SK-N-SH (cell line): ENCODE measurements at regions not wholly inside any gene's neighbourhood (a gene's known extent, or its start where the extent isn't known, plus 50 kb on each side); places are given as distances from the start of the nearest gene placed in this dataset.

Source experiments
- CTCF ChIA-PET: fragments of 300-600, 350-600 bp; formaldehyde crosslinking; extraction: SDS; loops from one replicate; lab custom pipeline; 2021; lab: Yijun Ruan, JAX
- POLR2A ChIA-PET: fragments of 350-600 bp; sonication (Branson Sonifier 250); formaldehyde crosslinking; extraction: SDS; loops from one replicate; lab custom pipeline; 2020; ENCODE audit warnings: antibody characterized with exemption, inconsistent platforms; lab: Yijun Ruan, JAX
- DNase-seq: peaks from one replicate; pipeline ENCODE4 v3.0.0; 2012
- H2AFZ ChIP-seq: fragments of 200-600 bp; sonication (generic); 2 replicates; pipeline ENCODE4 v1.8.1; 2016; ENCODE audit warnings: antibody characterized with exemption, mild to moderate bottlenecking, low read depth
- H3F3A ChIP-seq: fragments of 200-600 bp; sonication (generic); replicated peaks from 2 replicates; pipeline ENCODE3; 2016; ENCODE audit warnings: antibody characterized with exemption, mild to moderate bottlenecking; ENCODE audit not compliant: insufficient read depth
- H3K27ac ChIP-seq, 2 experiments: fragments of 200-500 bp in 1 of 2; fragments of 200-600 bp in 1 of 2; sonication (Bioruptor generic) in 1 of 2; sonication (generic), shearing (Covaris generic) in 1 of 2; 2 replicates each; pipeline versions ENCODE4 v1.5.1 to v1.6.1; 2014 to 2016; ENCODE audit warnings: low read depth in 2 of 2, inconsistent platforms in 1 of 2, low read length in 1 of 2, mild to moderate bottlenecking in 1 of 2, mixed read lengths in 1 of 2
- H3K27me3 ChIP-seq: fragments of 200-600 bp; sonication (generic), shearing (Covaris generic); 2 replicates; pipeline ENCODE4 v1.6.1; 2016; ENCODE audit warnings: mixed run types; ENCODE audit not compliant: insufficient read depth
- H3K36me3 ChIP-seq, 2 experiments: fragments of 200-500 bp in 1 of 2; fragments of 200-600 bp in 1 of 2; sonication (Bioruptor generic) in 1 of 2; sonication (generic) in 1 of 2; replicated peaks in 1 of 2; 2 replicates each; pipeline versions ENCODE3 to v1.5.1; 2014 to 2016; ENCODE audit warnings: low read length in 1 of 2, mild to moderate bottlenecking in 1 of 2; ENCODE audit not compliant: insufficient read depth in 2 of 2, control insufficient read depth in 1 of 2
- H3K4me1 ChIP-seq, 2 experiments: fragments of 200-500 bp in 1 of 2; fragments of 200-600 bp in 1 of 2; sonication (Bioruptor generic) in 1 of 2; sonication (generic), shearing (Covaris generic) in 1 of 2; 2 replicates each; pipeline versions ENCODE4 v1.5.1 to v1.6.1; 2014 to 2016; ENCODE audit warnings: low read depth in 1 of 2, low read length in 1 of 2, mixed run types in 1 of 2; ENCODE audit not compliant: insufficient read depth in 2 of 2, control insufficient read depth in 1 of 2
- H3K4me2 ChIP-seq: fragments of 200-600 bp; sonication (generic), shearing (Covaris generic); 2 replicates; pipeline ENCODE4 v1.6.1; 2017; ENCODE audit warnings: mixed run types
- H3K4me3 ChIP-seq, 2 experiments: fragments of 200-500 bp in 1 of 2; fragments of 200-600 bp in 1 of 2; sonication (Bioruptor generic) in 1 of 2; sonication (generic), shearing (Covaris generic) in 1 of 2; 2 replicates each; pipeline versions ENCODE4 v1.5.1 to v1.8.1; 2014 to 2016; ENCODE audit warnings: low read depth in 2 of 2, inconsistent platforms in 1 of 2, low read length in 1 of 2, mild to moderate bottlenecking in 1 of 2, mixed read lengths in 1 of 2, moderate library complexity in 1 of 2
- H3K79me2 ChIP-seq: fragments of 200-600 bp; sonication (generic); 2 replicates; pipeline ENCODE4 v1.8.1; 2017; ENCODE audit warnings: mild to moderate bottlenecking; ENCODE audit not compliant: insufficient read depth
- H3K9ac ChIP-seq: fragments of 200-600 bp; sonication (generic); 2 replicates; pipeline ENCODE4 v1.6.1; 2017; ENCODE audit warnings: mixed run types
- H3K9me2 ChIP-seq: fragments of 200-600 bp; sonication (generic); 2 replicates; pipeline ENCODE4 v1.6.1; 2017; ENCODE audit warnings: mixed run types
- H3K9me3 ChIP-seq: fragments of 200-600 bp; sonication (generic); 2 replicates; pipeline ENCODE4 v1.6.1; 2017; ENCODE audit warnings: mixed run types, mild to moderate bottlenecking, moderate library complexity
- H4K20me1 ChIP-seq: fragments of 200-600 bp; sonication (generic); 2 replicates; pipeline ENCODE4 v1.6.1; 2017; ENCODE audit warnings: mild to moderate bottlenecking, mixed run types; ENCODE audit not compliant: insufficient read depth
- CHD2 ChIP-seq: fragments of 150-350 bp; IDR thresholded peaks from 2 replicates; pipeline ENCODE4 v1.6.1; 2018; ENCODE audit warnings: low read length; ENCODE audit not compliant: partially characterized antibody
- ELF1 ChIP-seq: IDR thresholded peaks from 2 replicates; pipeline ENCODE4 v1.4.0; 2012
- EZH2phosphoT487 ChIP-seq: fragments of 200-600 bp; sonication (generic); IDR thresholded peaks from 2 replicates; pipeline ENCODE4 v1.6.1; 2017; ENCODE audit warnings: low read depth, mixed run types, mild to moderate bottlenecking, antibody characterized with exemption, moderate library complexity, borderline replicate concordance
- FOSL2 ChIP-seq: IDR thresholded peaks from 2 replicates; pipeline ENCODE4 v1.4.0; 2012; ENCODE audit warnings: low read depth, mild to moderate bottlenecking, moderate library complexity, borderline replicate concordance
- FOXJ3 ChIP-seq: sonication (generic); formaldehyde crosslinking; IDR thresholded peaks from 2 replicates; pipeline ENCODE4 v1.5.1; 2020; ENCODE audit warnings: mild to moderate bottlenecking, missing genetic modification reagents
- FOXM1 ChIP-seq: IDR thresholded peaks from 2 replicates; pipeline ENCODE4 v1.4.0; 2012; ENCODE audit warnings: low read depth, mild to moderate bottlenecking
- GABPA ChIP-seq: IDR thresholded peaks from 2 replicates; pipeline ENCODE4 v1.4.0; 2012; ENCODE audit warnings: low read depth, mild to moderate bottlenecking
- GATA2 ChIP-seq: sonication (generic); formaldehyde crosslinking; IDR thresholded peaks from 2 replicates; pipeline ENCODE4 v1.5.0; 2020; ENCODE audit warnings: mild to moderate bottlenecking, missing genetic modification reagents
- JUND ChIP-seq: IDR thresholded peaks from 2 replicates; pipeline ENCODE4 v1.4.0; 2012
- MEF2A ChIP-seq: IDR thresholded peaks from 2 replicates; pipeline ENCODE4 v1.4.0; 2012; ENCODE audit warnings: low read depth, borderline replicate concordance
- MXI1 ChIP-seq: IDR thresholded peaks from 2 replicates; pipeline ENCODE4 v1.6.1; 2012; ENCODE audit warnings: mild to moderate bottlenecking, low read depth, low read length, improper control_type of control experiment
- NFIC ChIP-seq: IDR thresholded peaks from 2 replicates; pipeline ENCODE4 v1.4.0; 2012; ENCODE audit warnings: borderline replicate concordance
- NRF1 ChIP-seq: IDR thresholded peaks from 2 replicates; pipeline ENCODE4 v1.6.1; 2012; ENCODE audit warnings: low read depth, mild to moderate bottlenecking, low read length
- POLR2AphosphoS5 ChIP-seq: IDR thresholded peaks from 2 replicates; pipeline ENCODE4 v1.6.1; 2012; ENCODE audit warnings: low read depth, low read length
- RAD21 ChIP-seq: IDR thresholded peaks from 2 replicates; pipeline ENCODE4 v1.6.1; 2012; ENCODE audit warnings: mild to moderate bottlenecking, low read length
- SMC3 ChIP-seq: IDR thresholded peaks from 2 replicates; pipeline ENCODE4 v1.6.1; 2012; ENCODE audit warnings: low read depth, low read length, improper control_type of control experiment
- TCF12 ChIP-seq: IDR thresholded peaks from 2 replicates; pipeline ENCODE4 v1.4.0; 2012
- TEAD4 ChIP-seq: IDR thresholded peaks from 2 replicates; pipeline ENCODE4 v1.4.0; 2012; ENCODE audit warnings: mild to moderate bottlenecking, borderline replicate concordance; ENCODE audit not compliant: insufficient read depth
- WGBS: methylation state at CpG from one replicate; pipeline ENCODE4 v1.1.6; 2017; ENCODE audit warnings: low lambda C conversion rate; 5-methylcytosine and 5-hydroxymethylcytosine counted together
- TF ChIP-seq, protein P1 (sequence below): IDR thresholded peaks from 2 replicates; pipeline ENCODE4; 2012
- TF ChIP-seq, protein P2 (sequence below): IDR thresholded peaks from 2 replicates; pipeline ENCODE4 v1.4.0; 2012; ENCODE audit warnings: low read depth, borderline replicate concordance
- TF ChIP-seq, protein P3 (sequence below): IDR thresholded peaks from 2 replicates; pipeline ENCODE4 v1.4.0; 2012; ENCODE audit warnings: low read depth
- TF ChIP-seq, protein P4 (sequence below): fragments of 150-350 bp; IDR thresholded peaks from 2 replicates; pipeline ENCODE4 v1.6.1; 2016; ENCODE audit warnings: mild to moderate bottlenecking, low read depth, low read length

DNA sequence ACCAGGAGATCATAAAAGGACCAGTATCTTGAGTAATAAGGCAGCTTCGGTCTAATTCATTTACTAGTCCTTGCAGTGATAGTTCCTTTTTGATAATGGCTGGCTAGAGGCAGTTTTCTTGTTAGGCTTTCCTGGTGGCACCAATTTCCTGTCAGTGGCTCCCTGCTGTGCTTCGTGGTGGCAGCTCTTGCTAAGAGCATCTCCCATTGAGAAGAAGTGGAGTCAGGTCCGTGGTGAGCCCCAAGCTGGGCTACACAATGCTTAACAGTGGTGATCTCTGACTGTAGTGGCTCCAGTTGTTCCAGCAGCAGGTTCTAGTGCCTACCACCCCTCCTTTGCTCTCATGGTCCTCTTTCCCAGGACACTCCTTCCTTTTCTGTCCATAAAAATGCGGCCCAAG, 111.2 kb downstream of the RAP2B start:
- DNase-seq = no peak
- POLR2A ChIA-PET = no interaction called here

DNA sequence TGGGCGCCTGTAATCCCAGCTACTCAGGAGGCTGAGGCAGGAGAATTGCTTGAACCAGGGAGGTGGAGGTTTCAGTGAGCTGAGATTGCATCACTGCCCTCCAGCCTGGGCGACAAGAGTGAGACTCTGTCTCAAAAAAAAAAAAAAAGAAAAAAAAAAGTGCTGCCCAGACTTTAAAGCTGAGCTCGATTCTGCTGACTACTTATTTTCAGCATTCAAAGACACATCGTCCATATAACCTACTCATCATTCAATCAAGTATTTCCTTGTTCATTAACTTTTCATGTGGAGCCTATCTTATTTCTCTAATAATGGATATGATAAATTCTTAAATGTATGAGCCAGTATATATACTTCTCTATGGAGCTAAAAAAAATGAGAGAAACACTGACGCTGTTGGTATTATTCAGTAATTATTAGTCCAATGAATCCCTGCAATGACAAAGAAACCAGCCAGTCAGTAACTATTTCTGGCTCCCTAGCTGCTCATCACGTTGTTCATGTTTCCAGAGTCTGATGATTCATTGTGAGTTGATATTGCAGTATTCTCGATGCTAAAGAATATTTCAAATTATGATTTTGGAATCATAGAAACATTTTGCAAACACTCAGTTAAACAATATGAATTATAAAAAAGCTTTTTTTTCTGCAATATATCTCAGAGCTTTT, 111.9 kb downstream of the RAP2B start:
- H3K36me3 ChIP-seq = no peaks in the 10 kb centered on the region
- no peak for DNase-seq
- no peaks in the 10 kb centered on the region for H3K9me3 ChIP-seq
- no peaks in the 10 kb centered on the region for H3K79me2 ChIP-seq
- 15% methylated on average over 7 of the region's 7 CpGs for WGBS
- H3K27ac ChIP-seq = peak overlapping the region in 1 of 2 experiments; percentile 72; a peak in 2 of 4 replicates
- ChIA-PET POLR2A (no interaction called here), CTCF (interaction anchor here (1.1 to 1.3 kb wide), 2 partner anchors 135 to 240 kb away, joined by 3 read pairs; no protein-coding TSS in a partner anchor)
- peaks cover 16% of the 10 kb centered on the region for H3F3A ChIP-seq
- TF ChIP-seq EZH2phosphoT487 = no peak
- no peak for TF ChIP-seq GATA2 (CRISPR knock-in tag)
- no peak for TF ChIP-seq TEAD4
- no peak for TF ChIP-seq FOXM1
- TF ChIP-seq, protein P1, sequence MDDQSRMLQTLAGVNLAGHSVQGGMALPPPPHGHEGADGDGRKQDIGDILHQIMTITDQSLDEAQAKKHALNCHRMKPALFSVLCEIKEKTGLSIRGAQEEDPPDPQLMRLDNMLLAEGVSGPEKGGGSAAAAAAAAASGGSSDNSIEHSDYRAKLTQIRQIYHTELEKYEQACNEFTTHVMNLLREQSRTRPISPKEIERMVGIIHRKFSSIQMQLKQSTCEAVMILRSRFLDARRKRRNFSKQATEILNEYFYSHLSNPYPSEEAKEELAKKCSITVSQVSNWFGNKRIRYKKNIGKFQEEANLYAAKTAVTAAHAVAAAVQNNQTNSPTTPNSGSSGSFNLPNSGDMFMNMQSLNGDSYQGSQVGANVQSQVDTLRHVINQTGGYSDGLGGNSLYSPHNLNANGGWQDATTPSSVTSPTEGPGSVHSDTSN = no peak; the same call in 1 of the 2 replicates
- TF ChIP-seq, protein P2, sequence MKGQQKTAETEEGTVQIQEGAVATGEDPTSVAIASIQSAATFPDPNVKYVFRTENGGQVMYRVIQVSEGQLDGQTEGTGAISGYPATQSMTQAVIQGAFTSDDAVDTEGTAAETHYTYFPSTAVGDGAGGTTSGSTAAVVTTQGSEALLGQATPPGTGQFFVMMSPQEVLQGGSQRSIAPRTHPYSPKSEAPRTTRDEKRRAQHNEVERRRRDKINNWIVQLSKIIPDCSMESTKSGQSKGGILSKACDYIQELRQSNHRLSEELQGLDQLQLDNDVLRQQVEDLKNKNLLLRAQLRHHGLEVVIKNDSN = no peak
- TF ChIP-seq JUND = peak; percentile 47; the same call in 1 of the 2 replicates
- 0 out of 2 replicates have a peak, but pooled peaks have one; percentile 6 for TF ChIP-seq NFIC
- TF ChIP-seq POLR2AphosphoS5 = no peak
- peak; percentile 23; the same call in 1 of the 2 replicates for TF ChIP-seq TCF12
- no peak for TF ChIP-seq FOXJ3
- TF ChIP-seq GABPA = no peak
- peak; percentile 67; the same call in 1 of the 2 replicates for TF ChIP-seq FOSL2
- peak; percentile 66 for TF ChIP-seq MEF2A
- no peaks in the 10 kb centered on the region for H3K27me3 ChIP-seq
- H3K9me2 ChIP-seq = no peaks in the 10 kb centered on the region
- H3K9ac ChIP-seq = peak overlapping the region; percentile 29; the same call in 1 of the 2 replicates
- peak overlapping the region; percentile 70; the same call in 1 of the 2 replicates for H2AFZ ChIP-seq
- H3K4me1 ChIP-seq = 0 out of 4 replicates have a peak, but pooled peaks cover 0 to 7% of the 10 kb centered on the region in 2 experiments
- 0 out of 4 replicates have a peak overlapping the region, but pooled peaks of 1 of the 2 experiments have one; percentile 21 for H3K4me3 ChIP-seq
- H4K20me1 ChIP-seq = no peaks in the 10 kb centered on the region
- H3K4me2 ChIP-seq = peak overlapping the region; percentile 33; the same call in 1 of the 2 replicates

More for the DNA sequence above, 111.2 kb downstream of the RAP2B start:
- CTCF ChIA-PET = interaction anchor here (1.3 kb wide), 1 partner anchor 240 kb away, joined by 3 read pairs; no protein-coding TSS in a partner anchor
- no peaks in the 10 kb centered on the region for H3K36me3 ChIP-seq
- TF ChIP-seq, protein P3, sequence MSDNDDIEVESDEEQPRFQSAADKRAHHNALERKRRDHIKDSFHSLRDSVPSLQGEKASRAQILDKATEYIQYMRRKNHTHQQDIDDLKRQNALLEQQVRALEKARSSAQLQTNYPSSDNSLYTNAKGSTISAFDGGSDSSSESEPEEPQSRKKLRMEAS = no peak
- TF ChIP-seq ELF1 (no peak), JUND (no peak), MXI1 (no peak), NRF1 (no peak), POLR2AphosphoS5 (no peak), RAD21 (no peak), SMC3 (no peak), CHD2 (no peak)
- TF ChIP-seq, protein P4, sequence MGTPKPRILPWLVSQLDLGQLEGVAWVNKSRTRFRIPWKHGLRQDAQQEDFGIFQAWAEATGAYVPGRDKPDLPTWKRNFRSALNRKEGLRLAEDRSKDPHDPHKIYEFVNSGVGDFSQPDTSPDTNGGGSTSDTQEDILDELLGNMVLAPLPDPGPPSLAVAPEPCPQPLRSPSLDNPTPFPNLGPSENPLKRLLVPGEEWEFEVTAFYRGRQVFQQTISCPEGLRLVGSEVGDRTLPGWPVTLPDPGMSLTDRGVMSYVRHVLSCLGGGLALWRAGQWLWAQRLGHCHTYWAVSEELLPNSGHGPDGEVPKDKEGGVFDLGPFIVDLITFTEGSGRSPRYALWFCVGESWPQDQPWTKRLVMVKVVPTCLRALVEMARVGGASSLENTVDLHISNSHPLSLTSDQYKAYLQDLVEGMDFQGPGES = no peak
- TF ChIP-seq, protein P2 = no peak
- peak overlapping the region in 1 of 2 experiments; percentile 72; a peak in 2 of 4 replicates for H3K27ac ChIP-seq
- H3K79me2 ChIP-seq = no peaks in the 10 kb centered on the region
- H3K9me2 ChIP-seq = no peaks in the 10 kb centered on the region
- no peak overlapping the region for H3K4me3 ChIP-seq
- 0 out of 4 replicates have a peak, but pooled peaks cover 0 to 7% of the 10 kb centered on the region in 2 experiments for H3K4me1 ChIP-seq
- peak overlapping the region; percentile 70; the same call in 1 of the 2 replicates for H2AFZ ChIP-seq
- no peaks in the 10 kb centered on the region for H3K9me3 ChIP-seq
- H3K4me2 ChIP-seq = peak overlapping the region; percentile 33; the same call in 1 of the 2 replicates
- 50% methylated on average over 4 of the region's 4 CpGs for WGBS
- H3F3A ChIP-seq = peaks cover 16% of the 10 kb centered on the region
- H3K27me3 ChIP-seq = no peaks in the 10 kb centered on the region
- H4K20me1 ChIP-seq = no peaks in the 10 kb centered on the region
- H3K9ac ChIP-seq = peak overlapping the region; percentile 29; the same call in 1 of the 2 replicates
